Brain microvascular endothelial cell (primary cell): ENCODE measurements at regions not wholly inside any gene's neighbourhood (a gene's known extent, or its start where the extent isn't known, plus 50 kb on each side); places are given as distances from the start of the nearest gene placed in this dataset.
A peak's percentile ranks its signal among the peaks of the same experiment; 100 is the strongest.

ENCODE experiments used
- DNase-seq: peaks from one replicate; pipeline ENCODE4 v3.0.0-alpha.2; 2020
- H3K27ac ChIP-seq: fragments of 250-450 bp; sonication (Bioruptor Pico); 2 replicates; pipeline ENCODE4 v1.5.1; 2020; ENCODE audit warnings: mild to moderate bottlenecking, moderate library complexity
- H3K27me3 ChIP-seq: fragments of 250-450 bp; sonication (Bioruptor Pico); replicated peaks from 2 replicates; pipeline ENCODE4 v1.5.1; 2020; ENCODE audit warnings: mild to moderate bottlenecking
- H3K36me3 ChIP-seq: fragments of 250-450 bp; sonication (Bioruptor Pico); replicated peaks from 2 replicates; pipeline ENCODE4 v1.5.1; 2020; ENCODE audit warnings: mild to moderate bottlenecking
- H3K4me3 ChIP-seq: 2 replicates; pipeline ENCODE4 v1.5.1; 2011; ENCODE audit warnings: low read depth, mild to moderate bottlenecking, control low read depth, low read length, moderate library complexity
- in situ Hi-C: cut with HindIII; loops from 2 replicates; pipeline ENCODE4 v1.10.0; 2017; ENCODE audit warnings: low sequenced_read_pairs, low pct_ligation_motif_present
- TF ChIP-seq, protein P1 (sequence below): IDR thresholded peaks from 2 replicates; pipeline ENCODE4 v1.5.1; 2011; ENCODE audit warnings: low read depth, mild to moderate bottlenecking, moderate library complexity, low read length, control low read depth, inconsistent platforms; ENCODE audit errors: missing control alignments

DNA sequence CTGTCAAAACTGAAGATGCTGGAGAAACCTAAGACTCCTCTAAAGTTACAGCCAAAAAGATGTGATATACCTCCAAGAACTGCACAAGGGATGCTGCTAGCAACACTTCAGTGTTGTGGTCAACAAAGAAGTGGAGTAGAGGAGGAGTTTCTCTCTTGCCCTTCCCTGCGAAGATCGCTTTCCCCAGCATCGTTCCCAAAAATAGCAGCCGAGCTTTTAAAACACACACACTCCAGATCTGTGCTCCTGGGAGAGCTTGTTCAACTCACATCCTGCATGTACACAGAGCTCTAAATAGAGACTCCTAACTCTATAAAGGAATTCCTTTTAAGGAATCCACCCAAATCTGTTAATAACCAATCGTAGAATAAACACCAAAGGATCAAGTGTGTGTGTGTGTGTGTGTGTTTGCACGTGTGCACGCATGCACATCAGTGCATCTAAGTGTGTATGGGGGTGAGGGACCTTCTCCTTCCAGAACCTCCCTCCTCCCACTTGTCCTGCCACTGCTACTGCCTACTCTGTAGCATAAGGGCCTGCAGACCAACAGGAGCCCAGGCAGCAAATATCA, 58.5 kb downstream of the PSMG1 start:
- in situ Hi-C loops = no loop called here

GRCh38 chr21:39123375-39123774, 59.9 kb downstream of the PSMG1 start:
- Histone ChIP-seq H3K4me3 (no peak overlapping the region), H3K27ac (no peak overlapping the region), H3K36me3 (no peaks in the 10 kb centered on the region), H3K27me3 (no peaks in the 10 kb centered on the region)
- in situ Hi-C loops = no loop called here
- DNase-seq = no peak
- TF ChIP-seq, protein P1, sequence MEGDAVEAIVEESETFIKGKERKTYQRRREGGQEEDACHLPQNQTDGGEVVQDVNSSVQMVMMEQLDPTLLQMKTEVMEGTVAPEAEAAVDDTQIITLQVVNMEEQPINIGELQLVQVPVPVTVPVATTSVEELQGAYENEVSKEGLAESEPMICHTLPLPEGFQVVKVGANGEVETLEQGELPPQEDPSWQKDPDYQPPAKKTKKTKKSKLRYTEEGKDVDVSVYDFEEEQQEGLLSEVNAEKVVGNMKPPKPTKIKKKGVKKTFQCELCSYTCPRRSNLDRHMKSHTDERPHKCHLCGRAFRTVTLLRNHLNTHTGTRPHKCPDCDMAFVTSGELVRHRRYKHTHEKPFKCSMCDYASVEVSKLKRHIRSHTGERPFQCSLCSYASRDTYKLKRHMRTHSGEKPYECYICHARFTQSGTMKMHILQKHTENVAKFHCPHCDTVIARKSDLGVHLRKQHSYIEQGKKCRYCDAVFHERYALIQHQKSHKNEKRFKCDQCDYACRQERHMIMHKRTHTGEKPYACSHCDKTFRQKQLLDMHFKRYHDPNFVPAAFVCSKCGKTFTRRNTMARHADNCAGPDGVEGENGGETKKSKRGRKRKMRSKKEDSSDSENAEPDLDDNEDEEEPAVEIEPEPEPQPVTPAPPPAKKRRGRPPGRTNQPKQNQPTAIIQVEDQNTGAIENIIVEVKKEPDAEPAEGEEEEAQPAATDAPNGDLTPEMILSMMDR = no peak

More for the DNA sequence above, 58.5 kb downstream of the PSMG1 start:
- no peak overlapping the region for H3K4me3 ChIP-seq
- H3K36me3 ChIP-seq = no peaks in the 10 kb centered on the region
- no peak overlapping the region for H3K27ac ChIP-seq
- no peaks in the 10 kb centered on the region for H3K27me3 ChIP-seq
- TF ChIP-seq, protein P1 = no peak
- no peak for DNase-seq

DNA sequence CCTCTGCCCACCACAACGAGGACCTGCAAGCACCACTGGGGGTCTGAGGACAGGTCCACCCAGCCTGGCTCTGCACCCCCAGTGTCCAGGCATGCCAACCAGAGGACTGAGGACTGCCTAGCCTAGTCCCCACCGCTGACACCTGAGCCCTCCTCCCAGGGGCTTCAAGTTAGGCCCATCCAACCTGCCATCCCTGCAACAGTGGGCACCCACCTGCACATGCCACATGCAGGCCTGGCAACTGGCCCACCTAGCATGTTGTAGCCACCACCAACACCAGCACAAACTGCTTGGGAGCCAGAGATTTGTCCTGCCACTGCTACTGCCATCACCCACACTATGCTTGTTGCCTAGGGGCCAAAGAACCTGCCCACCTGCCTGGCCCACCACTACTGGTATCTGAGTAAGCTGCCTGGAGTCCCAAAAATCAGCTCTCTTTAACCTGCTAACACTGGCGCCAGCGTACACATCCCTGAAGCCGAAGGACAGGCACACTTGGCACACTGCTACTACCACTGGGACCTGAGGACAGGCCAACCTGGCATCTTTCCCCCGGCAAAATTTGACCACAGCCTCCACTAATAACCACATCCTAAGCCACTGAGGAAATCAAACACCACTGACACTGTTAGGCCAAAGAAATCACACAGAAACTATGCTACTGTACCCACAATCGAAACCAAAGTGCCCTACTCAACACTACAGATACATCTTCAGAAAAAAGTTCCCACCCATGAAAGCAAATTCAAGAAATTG, 61.5 kb downstream of the PSMG1 start:
- no peak overlapping the region for H3K27ac ChIP-seq
- in situ Hi-C loops = no loop called here
- TF ChIP-seq, protein P1 = no peak
- H3K4me3 ChIP-seq = no peak overlapping the region
- H3K36me3 ChIP-seq = no peaks in the 10 kb centered on the region
- no peak for DNase-seq
- no peaks in the 10 kb centered on the region for H3K27me3 ChIP-seq

DNA sequence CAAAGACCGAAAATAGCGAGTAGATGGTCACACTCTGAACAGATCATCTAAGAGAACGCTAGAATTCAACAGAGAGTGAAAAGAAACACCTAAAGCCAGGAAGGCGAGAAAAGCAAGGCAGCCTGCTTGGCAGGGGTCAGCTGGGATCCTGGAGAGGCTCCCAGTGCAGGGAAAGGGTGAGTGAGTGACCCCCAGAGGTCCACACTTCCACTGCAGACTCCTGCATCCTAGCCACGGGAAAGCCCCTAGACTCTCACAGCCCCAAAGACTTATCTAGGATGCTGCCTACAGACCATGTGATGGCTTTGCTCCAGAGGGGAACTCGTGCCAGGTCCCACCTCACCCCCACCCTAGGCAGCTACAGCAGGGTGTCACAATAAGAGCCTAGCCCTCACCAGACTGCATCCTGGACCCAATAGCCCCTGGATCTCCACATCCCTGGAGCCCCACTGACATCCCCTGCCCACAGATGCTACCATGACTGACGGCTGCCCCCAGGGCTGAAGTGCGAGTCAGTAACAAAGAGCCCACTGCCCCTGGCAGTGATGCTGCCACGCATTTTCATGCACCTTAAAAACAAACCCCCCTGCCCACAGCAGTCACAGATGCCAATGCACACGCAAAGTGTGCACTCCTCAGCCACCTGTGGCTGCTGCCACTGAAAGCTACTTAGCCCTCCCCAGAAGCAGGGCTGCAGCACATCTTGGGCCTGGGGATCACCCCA, 62.2 kb downstream of the PSMG1 start:
- in situ Hi-C loops = no loop called here
- H3K27ac ChIP-seq = no peak overlapping the region
- no peak for DNase-seq
- H3K4me3 ChIP-seq = no peak overlapping the region
- TF ChIP-seq, protein P1 = peak; percentile 5
- H3K27me3 ChIP-seq = no peaks in the 10 kb centered on the region
- H3K36me3 ChIP-seq = no peaks in the 10 kb centered on the region

GRCh38 chr21:39119891-39120290, 63.4 kb downstream of the PSMG1 start:
- TF ChIP-seq, protein P1 = no peak
- in situ Hi-C loops = no loop called here
- H3K4me3 ChIP-seq = no peak overlapping the region

More at GRCh38 chr21:39119891-39120290, 63.4 kb downstream of the PSMG1 start:
- H3K27me3 ChIP-seq = no peaks in the 10 kb centered on the region
- DNase-seq = no peak
- no peaks in the 10 kb centered on the region for H3K36me3 ChIP-seq
- H3K27ac ChIP-seq = no peak overlapping the region
